Kidney epithelial cell (primary cell): ENCODE measurements at regions not wholly inside any gene's neighbourhood (a gene's known extent, or its start where the extent isn't known, plus 50 kb on each side); places are given as distances from the start of the nearest gene placed in this dataset.

Experiments
- DNase-seq: peaks from one replicate; pipeline ENCODE4 v3.0.0-alpha.2; 2010; ENCODE audit warnings: low read depth
- H3K27me3 ChIP-seq: 2 replicates; pipeline ENCODE4 v1.6.0; 2011; ENCODE audit warnings: low read length; ENCODE audit not compliant: control insufficient read depth, insufficient read depth
- H3K36me3 ChIP-seq: 2 replicates; pipeline ENCODE4 v1.5.1; 2011; ENCODE audit warnings: low read length; ENCODE audit not compliant: control insufficient read depth, insufficient read depth
- H3K4me3 ChIP-seq: 2 replicates; pipeline ENCODE4 v1.5.1; 2011; ENCODE audit warnings: low read depth, mild to moderate bottlenecking, control low read depth, low read length
- CTCF ChIP-seq: IDR thresholded peaks from 2 replicates; pipeline ENCODE4 v1.5.1; 2011; ENCODE audit warnings: mild to moderate bottlenecking, moderate library complexity, low read length, control low read depth, inconsistent platforms; ENCODE audit not compliant: insufficient read depth, poor library complexity, severe bottlenecking

- TF ChIP-seq CTCF = no peak
- Histone ChIP-seq H3K36me3 (no peaks in the 10 kb centered on the region), H3K27me3 (no peaks in the 10 kb centered on the region), H3K4me3 (no peak overlapping the region)
- DNase-seq = no peak
Observed at GRCh38 chr3:76034649-76035048, 249.3 kb upstream of the ZNF717 start.

- TF ChIP-seq CTCF = no peak
- H3K4me3 ChIP-seq = no peak overlapping the region
Observed at GRCh38 chr3:76035117-76035516, 249.8 kb upstream of the ZNF717 start.

DNA sequence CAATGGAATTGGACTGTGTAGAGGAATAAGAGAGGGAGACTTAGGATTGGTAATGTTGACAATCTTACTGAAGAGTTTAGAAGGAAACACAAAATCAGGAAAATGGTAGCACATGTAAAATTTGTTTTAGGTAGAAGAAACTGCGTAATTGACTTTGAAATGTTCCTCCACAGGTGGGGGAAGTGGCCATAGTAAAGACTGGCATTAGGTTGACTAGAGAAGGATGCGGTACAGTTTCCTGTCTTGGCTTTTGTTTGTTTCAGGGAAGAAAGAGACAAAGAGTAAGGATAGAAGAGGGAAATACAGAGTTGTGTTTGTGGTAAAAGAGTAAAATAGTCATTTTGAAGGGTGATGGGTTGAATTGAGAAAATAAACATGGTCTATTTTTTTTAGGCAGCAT is 253.6 kb upstream of the ZNF717 start:
- TF ChIP-seq CTCF = no peak
- Histone ChIP-seq H3K27me3 (no peaks in the 10 kb centered on the region), H3K4me3 (no peak overlapping the region), H3K36me3 (no peaks in the 10 kb centered on the region)
- DNase-seq = no peak

More at GRCh38 chr3:76035117-76035516, 249.8 kb upstream of the ZNF717 start:
- no peaks in the 10 kb centered on the region for H3K36me3 ChIP-seq
- no peaks in the 10 kb centered on the region for H3K27me3 ChIP-seq
- no peak for DNase-seq

DNA sequence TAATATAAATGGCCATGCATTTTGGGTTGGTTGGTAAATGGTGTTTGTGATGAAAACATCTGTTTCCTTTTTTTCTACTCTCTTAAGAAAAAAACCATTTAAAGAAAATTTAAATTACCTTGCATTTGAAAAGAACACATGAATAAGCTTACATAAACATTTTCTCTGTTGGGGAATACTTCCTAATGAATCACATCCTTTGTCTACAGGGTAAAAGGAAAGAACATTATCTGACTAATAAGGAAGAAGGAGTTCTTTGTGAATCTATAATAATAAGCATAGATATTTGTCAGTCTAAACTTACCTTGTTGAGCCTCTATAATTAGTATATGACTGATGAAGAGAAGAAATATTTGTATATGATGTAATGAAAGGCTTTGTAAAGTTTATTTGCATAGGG is 254.1 kb upstream of the ZNF717 start:
- no peak overlapping the region for H3K4me3 ChIP-seq
- DNase-seq = no peak
- no peak for TF ChIP-seq CTCF
- H3K27me3 ChIP-seq = no peaks in the 10 kb centered on the region
- H3K36me3 ChIP-seq = no peaks in the 10 kb centered on the region

GRCh38 chr3:76040946-76041345 is 255.6 kb upstream of the ZNF717 start:
- DNase-seq = no peak
- Histone ChIP-seq H3K36me3 (no peaks in the 10 kb centered on the region), H3K4me3 (no peak overlapping the region), H3K27me3 (no peaks in the 10 kb centered on the region)
- TF ChIP-seq CTCF = no peak

GRCh38 chr3:76043746-76044145 is 258.4 kb upstream of the ZNF717 start:
- DNase-seq = no peak
- Histone ChIP-seq H3K36me3 (no peaks in the 10 kb centered on the region), H3K27me3 (no peaks in the 10 kb centered on the region), H3K4me3 (no peak overlapping the region)
- no peak for TF ChIP-seq CTCF
